Limb (tissue), 2 donors: ENCODE measurements at regions not wholly inside any gene's neighbourhood (a gene's known extent, or its start where the extent isn't known, plus 50 kb on each side); places are given as distances from the start of the nearest gene placed in this dataset.
A peak's percentile ranks its signal among the peaks of the same experiment; 100 is the strongest.

Experiments used
- DNase-seq, 2 donors: peaks; one replicate each; pipeline ENCODE4 v3.0.0-alpha.2; 2016; ENCODE audit errors: extremely low spot score in 2 of 2

DNA sequence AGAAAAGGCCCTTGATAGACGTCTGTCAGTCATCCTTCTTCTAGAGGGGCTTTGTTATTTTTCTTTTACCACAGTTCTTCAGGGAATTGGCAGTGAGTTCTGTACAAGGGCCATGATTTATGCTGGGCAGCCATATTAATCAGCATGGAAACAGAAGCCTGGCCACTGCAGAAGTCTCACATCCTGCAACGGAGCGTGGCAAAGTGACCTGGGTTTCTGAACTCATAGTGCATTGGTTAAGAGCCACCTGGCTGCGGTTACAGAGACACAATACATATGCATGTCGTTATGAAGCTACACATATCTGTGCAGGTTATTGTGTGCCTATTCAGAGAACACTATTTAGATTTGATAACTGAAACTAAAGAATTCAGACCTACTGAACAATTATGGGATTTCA is 419.4 kb upstream of the CELF2 start:
- DNase-seq, result no peak

GRCh38 chr10:10600004-10600403 is 417.7 kb upstream of the CELF2 start:
- DNase-seq, result no peak

DNA sequence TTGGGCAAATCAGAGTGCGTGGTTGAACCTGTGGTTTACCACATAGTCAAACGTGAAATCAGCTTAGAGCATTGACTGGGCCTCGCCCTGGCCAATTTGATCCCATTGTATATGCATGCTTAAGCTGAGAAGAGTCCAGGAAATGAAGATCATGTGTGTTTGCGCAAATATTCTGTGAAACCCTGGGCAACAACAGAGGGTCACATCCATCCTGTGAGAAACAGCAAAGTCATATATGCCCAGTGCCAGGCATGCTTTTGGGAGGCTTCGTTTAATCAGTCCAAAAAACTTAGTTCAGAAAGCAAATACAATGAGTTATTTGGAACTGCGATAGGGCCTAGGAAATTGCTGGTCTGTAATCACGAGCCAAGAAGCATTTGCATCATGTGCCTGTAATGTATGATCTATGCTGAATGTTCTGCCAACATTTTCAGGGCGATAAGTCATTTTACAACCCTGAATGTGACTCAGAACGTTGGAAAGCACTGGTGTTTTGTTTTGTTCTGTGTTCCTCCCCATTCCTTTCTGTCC is 412.1 kb upstream of the CELF2 start:
- peak in 1 of 2 donors; percentile 55 for DNase-seq

- DNase-seq, result no peak
Observed at GRCh38 chr10:10609379-10609955, 408.2 kb upstream of the CELF2 start.

DNA sequence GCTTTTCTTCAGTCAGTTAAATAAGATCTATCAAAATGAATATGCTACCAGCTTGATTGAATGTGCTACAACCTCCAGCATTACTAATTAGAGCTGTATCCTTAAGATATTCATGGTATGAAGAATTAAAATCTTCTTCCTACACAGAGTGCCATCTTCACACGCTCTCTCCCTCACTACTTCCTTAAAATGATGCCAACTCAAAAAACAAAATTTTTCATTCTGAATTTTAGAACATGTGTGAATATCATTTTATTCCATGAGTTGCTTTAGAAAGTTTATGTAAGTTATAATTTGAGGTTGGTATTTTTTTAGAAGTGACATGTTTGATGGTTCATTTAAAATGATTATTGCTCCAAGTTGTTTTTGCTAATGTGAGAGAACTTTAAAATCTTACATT is 407.5 kb upstream of the CELF2 start:
- DNase-seq, result no peak

- no peak for DNase-seq
Observed at GRCh38 chr10:10612151-10612550, 405.5 kb upstream of the CELF2 start.

DNA sequence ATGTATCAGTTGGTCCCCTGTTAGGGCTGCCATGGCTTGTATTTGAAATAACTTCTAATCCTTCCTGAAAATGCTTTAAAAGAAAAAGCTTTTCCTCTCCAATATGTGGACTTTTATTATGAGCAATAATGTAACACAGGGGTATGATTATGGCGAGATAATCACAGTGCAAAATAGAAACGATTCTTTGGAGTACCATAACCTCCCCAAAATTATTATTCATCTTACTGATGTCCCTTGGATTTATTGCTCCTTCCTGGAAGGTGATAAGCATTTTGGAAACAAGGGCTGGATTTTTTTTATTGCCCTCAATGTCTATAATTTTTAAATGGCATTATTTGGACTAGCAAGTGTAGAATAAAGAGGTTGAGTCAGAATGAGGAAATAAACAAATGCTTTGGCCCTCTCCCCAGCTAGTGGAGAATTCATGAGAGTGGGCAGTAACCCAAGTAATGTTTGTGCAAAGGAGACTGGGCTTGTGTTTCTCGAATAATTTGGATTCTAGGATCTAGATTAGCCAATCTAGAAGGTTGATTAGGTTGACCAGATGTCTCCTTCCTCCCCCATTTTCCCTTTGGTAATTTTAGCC is 403.9 kb upstream of the CELF2 start:
- no peak for DNase-seq

GRCh38 chr10:10617686-10618085 is 400.0 kb upstream of the CELF2 start:
- no peak for DNase-seq

GRCh38 chr10:10618139-10618538 is 399.5 kb upstream of the CELF2 start:
- no peak for DNase-seq

GRCh38 chr10:10623958-10624566 is 393.6 kb upstream of the CELF2 start:
- DNase-seq, result no peak

GRCh38 chr10:10624567-10624962 is 393.1 kb upstream of the CELF2 start:
- no peak for DNase-seq

DNA sequence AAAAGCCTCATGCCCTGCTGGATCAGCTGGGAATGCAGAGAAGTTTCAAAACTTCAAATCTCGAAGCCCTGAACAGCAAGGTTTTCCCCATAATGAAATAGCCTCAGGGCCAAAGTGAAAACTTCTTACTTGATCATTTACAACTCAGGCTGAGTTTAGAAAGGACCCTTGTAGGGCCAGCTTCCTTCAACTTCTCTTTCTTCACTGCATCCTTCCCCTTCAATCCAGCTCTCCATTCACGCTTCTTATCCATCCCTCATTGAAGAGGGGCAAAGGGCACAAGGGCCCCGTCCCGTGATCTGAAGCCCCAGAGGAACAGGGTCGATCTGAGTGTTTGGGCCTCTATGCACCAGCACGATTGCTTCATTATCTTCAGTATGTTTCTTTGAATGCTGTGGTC is 392.2 kb upstream of the CELF2 start:
- DNase-seq, result no peak

GRCh38 chr10:10626734-10627133 is 390.9 kb upstream of the CELF2 start:
- DNase-seq, result no peak

GRCh38 chr10:10627414-10627813 is 390.3 kb upstream of the CELF2 start:
- DNase-seq, result no peak

DNA sequence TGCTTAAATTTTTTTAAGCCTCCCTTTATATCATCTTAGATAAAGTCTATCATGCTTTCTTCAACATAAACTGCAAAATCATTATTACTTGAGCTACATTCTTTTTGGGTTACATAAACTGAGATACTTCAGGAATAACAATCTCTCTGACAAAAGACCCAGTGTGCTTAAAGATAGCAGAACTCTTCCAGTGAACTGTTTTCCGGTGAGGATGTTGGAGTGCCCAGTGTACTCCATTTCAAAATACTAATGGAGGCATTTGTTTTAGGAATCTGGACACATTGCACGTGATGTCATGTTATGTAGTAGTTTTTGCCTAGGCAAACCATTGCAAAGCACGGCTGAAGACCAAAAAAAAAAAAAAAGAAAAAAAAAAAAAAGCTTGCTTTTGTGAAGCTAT is 388.2 kb upstream of the CELF2 start:
- no peak for DNase-seq

DNA sequence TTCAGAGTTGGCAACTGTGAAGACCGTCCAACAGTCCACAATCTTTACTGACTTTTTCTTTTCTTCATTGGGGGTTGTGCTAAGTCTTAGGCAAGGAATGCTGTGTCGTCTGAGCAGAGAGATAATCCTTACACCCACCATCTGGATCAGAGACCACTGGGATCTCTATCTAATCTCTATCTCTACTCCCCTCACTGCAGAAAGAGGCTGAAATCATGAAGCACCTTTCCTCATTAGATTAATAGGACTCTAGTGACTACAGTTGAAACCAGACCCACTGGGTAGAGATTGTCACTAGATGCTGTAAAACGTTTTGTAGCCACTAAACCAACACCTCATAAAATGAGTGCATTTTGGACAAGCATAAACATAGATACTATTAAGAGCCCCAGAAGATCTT is 387.4 kb upstream of the CELF2 start:
- DNase-seq, result no peak

GRCh38 chr10:10630782-10631181 is 386.9 kb upstream of the CELF2 start:
- DNase-seq, result no peak

- DNase-seq, result no peak
Observed at GRCh38 chr10:10642189-10642588, 375.5 kb upstream of the CELF2 start.

- DNase-seq, result peak in 1 of 2 donors; percentile 12
Observed at GRCh38 chr10:10642751-10643150, 374.9 kb upstream of the CELF2 start.

DNA sequence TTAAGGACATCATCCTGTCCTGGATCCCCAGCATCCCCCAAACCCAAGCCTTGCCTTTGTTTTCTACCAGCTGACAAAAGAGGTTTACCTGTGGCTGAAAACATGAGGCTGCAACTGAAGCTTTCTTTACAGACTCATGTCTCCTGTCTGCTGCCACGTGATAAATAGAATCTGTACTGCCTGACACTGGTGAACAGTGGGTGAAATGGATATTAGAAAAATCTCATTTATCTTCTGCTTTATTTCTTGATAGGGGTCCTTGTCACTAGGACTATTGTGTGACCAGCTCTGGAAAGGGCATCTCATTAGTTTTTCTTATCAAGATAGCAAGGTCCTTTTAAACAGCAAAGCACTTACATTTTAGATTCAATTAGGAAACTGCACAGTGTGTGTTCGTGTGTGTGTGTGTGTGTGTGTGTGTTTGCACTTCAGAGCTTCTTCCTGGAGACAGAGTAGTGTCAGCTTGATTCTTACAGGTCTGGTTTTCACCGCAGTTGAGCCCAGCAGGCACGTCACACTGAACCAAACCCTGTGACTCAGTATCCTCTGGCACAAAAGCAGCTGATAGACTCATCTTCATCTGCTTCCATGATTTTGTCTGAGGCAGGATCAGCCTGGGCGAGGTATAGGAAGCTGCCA is 373.5 kb upstream of the CELF2 start:
- no peak for DNase-seq

DNA sequence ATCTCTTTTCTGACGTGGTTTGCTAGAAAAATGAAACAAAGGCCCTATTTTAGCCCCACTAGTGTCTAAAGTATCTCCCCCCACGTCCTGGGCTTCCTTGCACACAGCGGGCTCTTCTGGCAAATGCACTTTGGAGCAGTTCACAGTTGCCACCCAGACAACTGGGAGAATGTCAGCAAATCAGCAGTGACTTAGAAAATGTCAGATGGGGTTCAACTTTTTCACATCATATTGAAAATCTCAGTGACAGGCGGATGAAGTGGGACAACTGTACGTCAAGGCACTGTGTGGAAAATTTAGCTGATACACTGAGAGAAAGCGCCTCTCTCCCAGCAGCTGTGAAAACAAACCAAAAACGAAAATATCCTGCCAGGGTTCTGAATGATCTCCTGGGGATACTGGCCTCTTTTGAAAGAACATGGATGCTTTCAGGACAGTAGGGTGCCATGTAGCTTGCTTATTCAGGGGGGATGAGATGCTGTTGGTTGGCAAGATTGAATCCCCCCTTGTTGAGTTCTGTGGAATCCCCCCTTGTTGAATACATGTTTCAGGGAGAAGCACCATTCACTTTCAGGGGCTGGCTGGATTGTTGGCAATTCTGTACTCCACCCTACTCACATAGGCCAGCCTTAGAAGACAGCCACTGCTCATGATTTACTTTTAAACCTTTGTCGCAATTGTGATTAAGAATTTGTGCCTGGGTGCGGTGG is 372.8 kb upstream of the CELF2 start:
- DNase-seq, result no peak

DNA sequence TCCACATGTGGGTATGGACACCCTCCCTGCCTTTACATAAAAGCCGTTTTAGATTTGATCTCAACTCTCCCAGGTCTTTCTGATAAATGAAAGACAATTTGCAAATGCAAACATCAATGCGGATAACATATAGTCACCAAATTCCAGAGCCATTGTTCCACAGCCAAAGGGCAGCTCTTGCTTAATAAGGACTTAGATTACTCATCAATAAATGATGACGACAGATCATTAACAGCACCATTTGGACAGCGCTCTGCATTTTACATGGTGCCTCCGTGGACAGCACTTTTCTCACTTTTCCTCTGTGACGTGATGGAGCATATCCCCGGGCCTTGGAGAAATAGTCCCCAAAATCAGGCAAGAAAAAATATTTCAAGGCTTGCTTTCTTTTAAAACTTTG is 370.3 kb upstream of the CELF2 start:
- no peak for DNase-seq
